Skeletal muscle satellite cell (primary cell): ENCODE measurements at regions not wholly inside any gene's neighbourhood (a gene's known extent, or its start where the extent isn't known, plus 50 kb on each side); places are given as distances from the start of the nearest gene placed in this dataset.

Experiments
- H3K27me3 ChIP-seq: 2 replicates; pipeline ENCODE4 v1.7.0; 2013; ENCODE audit warnings: low read length; ENCODE audit not compliant: control insufficient read depth, insufficient read depth
- H3K36me3 ChIP-seq: 2 replicates; pipeline ENCODE4 v1.7.0; 2013; ENCODE audit warnings: mild to moderate bottlenecking, control low read depth, low read length; ENCODE audit not compliant: insufficient read depth
- H3K4me1 ChIP-seq: 2 replicates; pipeline ENCODE4 v1.7.0; 2013; ENCODE audit warnings: low read length; ENCODE audit not compliant: control insufficient read depth, insufficient read depth
- H3K4me2 ChIP-seq: 2 replicates; pipeline ENCODE4 v1.7.0; 2013; ENCODE audit warnings: mild to moderate bottlenecking, low read length
- H3K4me3 ChIP-seq: 2 replicates; pipeline ENCODE4 v1.7.0; 2013; ENCODE audit warnings: low read length
- H3K9ac ChIP-seq: 2 replicates; pipeline ENCODE4 v1.7.0; 2013; ENCODE audit warnings: mild to moderate bottlenecking, low read depth, low read length, moderate library complexity
- H3K9me3 ChIP-seq: replicated peaks from 2 replicates; pipeline ENCODE4 v1.7.0; 2013; ENCODE audit warnings: mild to moderate bottlenecking, control low read depth, low read length

DNA sequence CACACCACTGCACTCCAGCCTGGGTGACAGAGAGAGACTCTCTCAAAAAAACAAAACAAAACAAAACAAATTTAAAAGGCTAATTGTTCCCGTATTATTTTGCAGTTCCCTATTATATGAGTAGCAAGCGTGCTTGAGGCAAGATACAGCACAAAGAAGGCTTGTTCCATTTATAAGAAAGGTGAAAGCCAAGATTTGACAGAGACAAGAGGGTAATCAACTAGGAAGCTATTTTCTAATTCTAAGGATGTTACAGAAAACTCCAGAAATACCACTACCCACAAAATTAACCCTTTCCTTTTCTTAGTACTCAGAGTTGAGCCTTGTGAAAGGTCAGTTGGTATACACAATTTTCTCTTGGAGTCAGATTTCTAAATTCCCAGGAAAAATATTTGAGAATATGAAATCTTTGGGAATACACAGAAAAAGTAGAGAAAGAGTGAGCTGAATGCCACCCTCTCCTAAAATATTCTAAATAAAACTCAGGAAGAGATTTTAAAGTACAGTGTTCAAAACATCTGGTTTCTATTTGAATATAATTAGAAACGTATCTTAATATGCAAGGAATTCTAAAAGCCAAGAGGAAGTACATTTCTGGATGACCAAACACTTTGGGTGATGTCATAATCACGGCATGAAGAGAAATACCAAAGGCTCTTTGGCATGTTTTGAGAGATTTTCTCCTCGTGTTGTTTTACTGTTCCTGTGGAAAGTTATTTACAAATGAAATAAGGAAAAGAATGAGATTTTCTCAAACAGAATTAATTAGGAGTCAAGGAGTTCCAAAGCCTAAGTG is 63.0 kb upstream of the FLT1 start:
- Histone ChIP-seq H3K4me1 (peaks cover 13% of the 10 kb centered on the region), H3K9ac (peak overlapping the region; percentile 32), H3K4me2 (peak overlapping the region; percentile 42), H3K27me3 (no peaks in the 10 kb centered on the region), H3K36me3 (no peaks in the 10 kb centered on the region), H3K4me3 (no peak overlapping the region), H3K9me3 (no peaks in the 10 kb centered on the region)

DNA sequence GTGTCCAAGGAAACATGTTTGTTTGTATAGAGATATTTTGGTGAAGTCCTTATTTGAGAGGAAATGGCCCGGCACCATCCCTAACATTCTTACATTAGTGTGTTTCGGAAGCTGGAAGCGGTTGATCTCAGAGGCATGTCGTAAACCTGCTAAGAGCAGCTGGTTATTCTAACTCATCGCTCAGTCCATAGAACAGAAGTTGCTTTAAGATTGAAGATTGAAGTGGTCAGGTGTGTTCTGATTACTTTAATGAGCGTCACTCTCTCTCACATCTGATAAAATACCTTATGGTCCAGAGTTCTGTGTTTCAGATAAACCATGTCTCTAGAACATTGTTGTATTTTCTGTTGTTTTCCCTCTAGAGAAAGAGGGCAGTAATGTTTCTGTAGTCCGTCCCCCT is 60.2 kb upstream of the FLT1 start:
- Histone ChIP-seq H3K9me3 (no peaks in the 10 kb centered on the region), H3K36me3 (no peaks in the 10 kb centered on the region), H3K4me1 (peaks cover 13% of the 10 kb centered on the region), H3K27me3 (no peaks in the 10 kb centered on the region), H3K9ac (no peak overlapping the region), H3K4me2 (no peak overlapping the region), H3K4me3 (no peak overlapping the region)

DNA sequence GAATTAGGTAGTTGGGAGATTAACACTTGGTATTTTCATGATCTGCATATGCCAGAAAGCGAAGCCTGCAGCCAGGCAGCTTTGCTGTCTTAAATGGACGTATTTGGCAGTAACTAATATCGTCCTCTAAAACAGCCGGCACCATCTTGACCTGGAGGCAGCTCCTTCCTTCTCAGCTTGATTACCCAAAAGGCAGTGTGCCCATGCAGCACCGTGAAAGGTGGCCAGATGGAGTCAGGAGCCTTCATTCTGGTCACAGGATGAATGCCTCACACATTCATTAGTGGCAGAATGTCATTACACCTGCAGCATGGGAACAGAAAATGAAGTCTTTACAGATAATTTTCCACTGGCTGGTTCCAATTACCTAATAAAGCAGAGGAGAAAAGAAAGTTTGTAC is 59.0 kb upstream of the FLT1 start:
- Histone ChIP-seq H3K27me3 (no peaks in the 10 kb centered on the region), H3K4me3 (no peak overlapping the region), H3K9ac (no peak overlapping the region), H3K9me3 (no peaks in the 10 kb centered on the region), H3K4me2 (no peak overlapping the region), H3K4me1 (peaks cover 13% of the 10 kb centered on the region), H3K36me3 (no peaks in the 10 kb centered on the region)

DNA sequence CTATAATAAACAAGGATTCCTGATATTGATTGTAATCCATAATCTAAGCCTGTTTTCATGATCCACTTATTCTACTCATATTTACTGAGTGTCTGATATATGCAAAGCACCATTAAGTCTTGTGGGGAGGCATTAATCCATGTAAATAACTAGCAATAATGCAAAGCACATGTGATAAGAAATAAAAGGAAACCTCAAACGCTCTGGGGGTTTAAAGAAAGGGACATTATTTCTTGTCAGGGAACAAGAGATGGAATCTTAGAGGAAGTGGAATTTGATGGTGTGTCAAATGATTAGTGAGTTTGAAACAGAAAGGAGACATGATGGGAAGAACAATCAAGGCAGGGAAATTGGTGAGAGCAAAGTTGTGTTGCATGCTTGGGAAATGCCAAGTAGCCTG is 57.4 kb upstream of the FLT1 start:
- H3K4me1 ChIP-seq, result no peaks in the 10 kb centered on the region
- no peak overlapping the region for H3K9ac ChIP-seq
- H3K36me3 ChIP-seq, result no peaks in the 10 kb centered on the region
- no peak overlapping the region for H3K4me3 ChIP-seq
- no peaks in the 10 kb centered on the region for H3K9me3 ChIP-seq
- no peaks in the 10 kb centered on the region for H3K27me3 ChIP-seq
- no peak overlapping the region for H3K4me2 ChIP-seq

DNA sequence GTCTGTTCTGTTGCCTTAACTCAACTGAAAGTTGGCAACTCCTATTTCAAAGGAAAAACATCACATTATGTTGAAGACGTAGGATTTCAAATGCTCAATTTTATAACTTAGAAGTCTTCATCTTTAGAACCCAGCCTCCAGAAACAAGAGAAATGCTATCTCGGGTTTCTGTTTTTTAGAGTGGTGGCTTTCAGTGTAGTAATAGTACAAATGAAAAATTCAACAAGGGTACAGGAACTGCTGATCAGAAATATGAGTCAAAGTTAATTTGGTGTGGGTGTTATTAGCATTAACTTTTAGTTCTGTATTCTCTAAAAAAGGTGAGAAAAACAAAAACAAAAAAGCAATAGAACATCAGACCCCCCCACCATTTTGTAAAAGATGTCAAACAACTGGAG is 56.6 kb upstream of the FLT1 start:
- no peaks in the 10 kb centered on the region for H3K4me1 ChIP-seq
- no peaks in the 10 kb centered on the region for H3K36me3 ChIP-seq
- no peak overlapping the region for H3K9ac ChIP-seq
- no peak overlapping the region for H3K4me3 ChIP-seq
- no peak overlapping the region for H3K4me2 ChIP-seq
- H3K9me3 ChIP-seq, result no peaks in the 10 kb centered on the region
- H3K27me3 ChIP-seq, result no peaks in the 10 kb centered on the region

DNA sequence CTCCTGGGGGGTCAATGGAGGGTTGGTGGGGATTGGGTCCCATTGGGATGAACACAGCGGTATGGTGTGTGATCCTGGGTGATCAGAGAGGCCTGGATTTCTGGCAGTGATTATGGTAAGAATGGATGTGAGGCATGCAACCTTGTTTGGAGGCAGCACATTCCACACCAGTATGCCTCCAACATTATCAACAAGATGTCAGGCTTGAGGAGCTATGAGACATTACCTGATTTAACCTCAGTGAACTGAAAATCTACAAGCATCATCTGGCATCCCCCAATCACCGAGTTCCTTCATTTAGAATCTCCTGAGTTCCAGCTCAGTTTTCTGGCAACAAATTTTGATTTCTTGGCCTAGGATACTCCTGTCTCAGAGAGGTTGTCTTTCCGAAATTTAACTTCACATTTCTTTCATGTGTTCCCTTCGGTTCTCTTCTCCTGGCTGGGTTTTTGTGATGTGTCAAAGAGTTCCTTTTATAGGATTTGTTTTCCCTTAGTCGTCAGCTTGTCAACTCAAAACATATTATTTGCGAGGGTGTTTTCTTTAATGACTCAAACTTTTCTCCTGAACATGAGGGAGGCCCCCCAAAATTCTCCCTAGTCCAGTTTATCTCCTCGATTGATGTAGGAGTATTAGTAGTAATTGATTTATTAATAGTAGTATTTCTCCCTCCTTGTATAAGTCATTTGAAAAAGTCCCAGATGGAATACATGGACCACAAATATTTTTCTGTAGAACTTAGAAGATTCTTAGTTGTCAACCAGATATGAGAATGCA is 56.0 kb upstream of the FLT1 start:
- Histone ChIP-seq H3K4me3 (no peak overlapping the region), H3K9ac (no peak overlapping the region), H3K4me2 (no peak overlapping the region), H3K27me3 (no peaks in the 10 kb centered on the region), H3K9me3 (no peaks in the 10 kb centered on the region), H3K36me3 (no peaks in the 10 kb centered on the region), H3K4me1 (no peaks in the 10 kb centered on the region)

DNA sequence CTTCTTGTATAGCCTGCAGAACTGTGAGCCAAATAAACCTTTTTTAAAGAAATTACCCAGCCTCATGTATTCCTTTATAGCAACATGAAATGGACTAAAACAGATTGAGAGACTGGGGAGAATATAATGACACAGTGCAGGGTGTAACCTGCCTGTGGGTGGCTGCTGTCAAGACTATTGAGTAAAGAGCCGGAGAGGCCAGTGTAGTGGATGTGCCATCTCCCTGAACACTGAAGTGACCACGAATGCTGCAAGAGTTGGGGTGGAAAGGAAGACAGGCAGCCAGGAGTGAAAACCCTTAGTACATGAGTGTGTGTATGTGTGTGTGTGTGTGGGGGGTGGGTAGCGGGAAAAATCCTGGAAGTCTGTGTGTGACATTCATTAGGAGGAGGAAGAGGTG is 55.2 kb upstream of the FLT1 start:
- Histone ChIP-seq H3K9me3 (no peaks in the 10 kb centered on the region), H3K4me2 (no peak overlapping the region)

DNA sequence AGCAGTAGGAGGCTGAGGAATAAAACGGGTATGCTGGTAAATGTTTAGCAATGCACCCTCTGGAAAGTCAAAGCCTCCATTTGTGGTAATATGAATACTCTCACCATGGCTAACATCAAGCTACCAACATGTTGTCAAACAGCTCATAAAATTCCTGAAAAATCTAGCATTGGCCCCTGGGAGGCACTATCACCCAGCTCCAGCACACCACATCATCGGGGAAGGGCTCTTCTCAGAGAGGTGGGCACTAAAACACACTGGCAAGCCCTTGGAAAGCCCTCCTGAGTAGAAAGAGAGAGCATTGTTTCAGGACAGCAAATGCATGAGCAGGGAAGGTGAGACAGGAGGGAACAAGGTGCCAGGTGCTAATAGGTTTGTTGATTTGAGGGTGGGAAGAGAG is 53.9 kb upstream of the FLT1 start:
- Histone ChIP-seq H3K27me3 (no peaks in the 10 kb centered on the region), H3K36me3 (no peaks in the 10 kb centered on the region), H3K4me3 (no peak overlapping the region), H3K4me2 (no peak overlapping the region), H3K9me3 (no peaks in the 10 kb centered on the region), H3K9ac (no peak overlapping the region), H3K4me1 (no peaks in the 10 kb centered on the region)

More for the DNA sequence above, 55.2 kb upstream of the FLT1 start:
- no peak overlapping the region for H3K9ac ChIP-seq
- no peaks in the 10 kb centered on the region for H3K4me1 ChIP-seq
- no peaks in the 10 kb centered on the region for H3K36me3 ChIP-seq
- no peaks in the 10 kb centered on the region for H3K27me3 ChIP-seq
- no peak overlapping the region for H3K4me3 ChIP-seq

DNA sequence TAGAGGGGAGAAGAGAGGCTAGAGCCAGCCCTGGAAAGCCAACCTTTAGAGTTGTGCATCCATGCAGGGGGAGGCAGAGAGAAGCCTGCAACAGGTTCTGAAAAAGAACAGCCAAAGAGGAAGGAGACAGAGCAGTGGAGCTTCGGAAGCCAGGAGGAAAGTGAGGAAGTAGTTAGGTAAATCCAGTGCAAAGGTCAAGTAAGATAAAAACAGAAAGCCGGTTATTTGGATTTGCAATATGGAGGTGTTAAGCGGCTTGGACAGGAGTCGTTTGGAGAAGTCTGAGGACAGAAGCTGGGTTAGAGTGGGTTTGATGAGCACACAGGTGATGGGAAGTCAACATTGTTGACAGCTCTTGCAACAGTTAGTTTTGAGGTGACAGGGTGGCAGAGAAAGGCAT is 53.5 kb upstream of the FLT1 start:
- Histone ChIP-seq H3K9me3 (no peaks in the 10 kb centered on the region), H3K9ac (no peak overlapping the region), H3K4me3 (no peak overlapping the region), H3K4me1 (no peaks in the 10 kb centered on the region), H3K27me3 (no peaks in the 10 kb centered on the region), H3K36me3 (no peaks in the 10 kb centered on the region), H3K4me2 (no peak overlapping the region)

DNA sequence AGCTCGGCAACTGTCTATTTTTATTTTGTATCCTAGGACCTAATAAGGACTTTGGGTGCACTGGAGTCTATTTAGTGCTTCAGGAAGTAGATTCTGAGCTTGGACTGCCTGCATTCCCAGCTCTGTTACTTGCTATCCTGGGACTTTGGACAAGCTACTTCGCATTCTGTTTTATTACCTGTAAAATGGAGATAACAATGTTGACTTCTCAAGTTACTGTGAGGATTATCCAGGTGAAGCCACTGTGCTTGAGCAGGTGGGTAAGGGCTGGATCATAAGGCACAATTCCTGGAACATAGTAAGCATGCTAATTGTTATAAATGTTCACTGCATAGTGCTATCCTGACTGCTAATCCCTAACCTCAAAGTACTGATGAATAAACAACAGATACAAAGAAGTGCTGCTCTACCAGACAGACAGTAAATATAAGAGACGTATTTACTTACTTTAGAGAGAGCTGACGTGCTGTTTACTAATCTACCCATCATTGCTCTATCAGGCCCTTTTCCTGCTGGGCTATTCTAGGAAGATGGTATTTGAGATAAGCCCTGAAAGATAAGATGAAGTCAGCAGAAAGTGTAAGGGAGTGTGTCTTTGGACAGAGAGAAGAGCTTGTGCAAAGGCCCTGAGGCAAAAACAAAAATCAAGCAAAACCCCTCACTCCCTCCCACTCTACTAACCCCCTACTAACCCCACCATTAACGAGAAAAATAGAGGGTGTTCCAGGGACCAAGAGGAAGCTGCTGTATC is 50.8 kb upstream of the FLT1 start:
- no peaks in the 10 kb centered on the region for H3K36me3 ChIP-seq
- H3K27me3 ChIP-seq, result no peaks in the 10 kb centered on the region
- no peaks in the 10 kb centered on the region for H3K4me1 ChIP-seq
- H3K4me2 ChIP-seq, result no peak overlapping the region
- no peak overlapping the region for H3K9ac ChIP-seq
- H3K9me3 ChIP-seq, result no peaks in the 10 kb centered on the region
- no peak overlapping the region for H3K4me3 ChIP-seq
